Cerebellar cortex (tissue), 1 donor: ENCODE measurements at regions not wholly inside any gene's neighbourhood (a gene's known extent, or its start where the extent isn't known, plus 50 kb on each side); places are given as distances from the start of the nearest gene placed in this dataset.
"Not testable (repeated sequence)": the region's sequence is repeated elsewhere in the genome, so short reads cannot be mapped to it uniquely, and the experiment has no call there.

Experiments used
- DNase-seq: peaks from one replicate; pipeline ENCODE4 v3.0.0-alpha.2; 2015; ENCODE audit warnings: low spot score

DNA sequence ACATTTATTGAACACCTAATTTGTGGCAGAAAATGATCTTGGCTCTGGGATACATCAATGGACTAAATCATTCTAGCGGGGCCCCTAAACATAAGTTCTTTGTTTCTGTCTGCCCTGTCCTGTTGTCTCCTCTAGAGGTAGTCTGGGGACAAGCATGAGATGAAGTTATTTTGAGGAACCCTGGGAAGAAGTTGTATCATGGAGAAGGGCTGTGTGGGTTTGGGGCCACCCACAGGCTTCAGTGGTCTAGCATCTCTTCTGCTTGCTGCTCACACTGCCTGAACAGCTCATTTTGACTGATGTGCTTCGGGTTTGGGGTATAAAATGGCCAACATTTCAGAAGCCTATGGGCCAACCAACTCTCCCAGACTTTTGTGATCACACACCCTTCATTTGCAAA lies 50.3 kb upstream of the OSBPL11 start:
- no peak for DNase-seq

DNA sequence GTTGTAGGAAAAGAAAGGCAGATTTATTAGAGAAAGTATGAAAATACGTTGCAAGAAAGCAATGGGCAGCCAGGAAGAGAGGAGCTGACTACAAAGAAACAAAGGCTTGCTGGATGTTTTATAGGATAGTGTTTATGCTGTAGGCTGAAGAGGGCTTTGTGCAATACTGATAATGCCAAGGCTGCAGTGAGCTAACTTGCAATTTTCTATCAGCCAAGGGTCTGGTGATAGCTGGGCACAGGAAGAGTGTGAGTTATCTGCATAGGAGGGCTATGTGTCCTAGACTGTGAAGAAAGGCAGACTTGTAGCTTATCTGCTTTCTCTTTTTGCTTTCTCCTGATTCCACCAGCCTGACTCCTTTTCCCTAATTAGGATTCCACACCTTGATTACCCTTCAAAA lies 51.3 kb upstream of the OSBPL11 start:
- DNase-seq = no peak

DNA sequence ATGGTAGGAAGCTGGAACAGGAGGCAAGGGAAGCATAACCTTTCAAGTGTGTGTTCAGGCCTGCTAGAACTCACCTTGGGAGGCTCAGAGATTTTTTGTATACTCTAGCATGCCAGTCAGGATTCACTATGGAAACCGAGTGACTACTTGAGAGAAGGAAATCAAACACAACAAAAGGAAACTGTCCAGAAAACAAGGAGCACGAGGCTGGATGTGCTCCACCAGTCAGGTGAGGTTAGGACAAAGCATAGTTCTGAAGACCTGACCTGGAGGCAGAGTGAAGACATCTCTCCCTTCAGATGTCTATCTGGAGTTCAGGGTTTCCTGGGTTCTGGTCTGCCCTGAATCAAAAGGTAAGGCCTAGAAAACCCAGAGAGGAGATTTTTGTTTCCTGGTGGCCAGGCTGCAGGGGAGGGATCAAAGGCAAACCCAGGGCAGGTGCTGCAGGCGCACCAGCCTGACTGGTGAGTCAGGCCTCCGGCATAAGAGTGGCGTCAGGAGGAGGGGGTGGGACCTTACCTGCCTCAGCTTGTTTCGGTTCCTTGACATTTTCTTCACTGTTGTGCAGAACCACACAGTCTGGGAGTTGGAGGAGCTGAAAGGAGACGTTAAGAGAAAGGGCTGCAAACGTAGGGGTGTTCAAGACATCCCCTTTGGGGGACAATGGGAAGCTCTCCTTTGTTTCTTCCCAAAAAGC lies 52.2 kb upstream of the OSBPL11 start:
- DNase-seq = no peak

DNA sequence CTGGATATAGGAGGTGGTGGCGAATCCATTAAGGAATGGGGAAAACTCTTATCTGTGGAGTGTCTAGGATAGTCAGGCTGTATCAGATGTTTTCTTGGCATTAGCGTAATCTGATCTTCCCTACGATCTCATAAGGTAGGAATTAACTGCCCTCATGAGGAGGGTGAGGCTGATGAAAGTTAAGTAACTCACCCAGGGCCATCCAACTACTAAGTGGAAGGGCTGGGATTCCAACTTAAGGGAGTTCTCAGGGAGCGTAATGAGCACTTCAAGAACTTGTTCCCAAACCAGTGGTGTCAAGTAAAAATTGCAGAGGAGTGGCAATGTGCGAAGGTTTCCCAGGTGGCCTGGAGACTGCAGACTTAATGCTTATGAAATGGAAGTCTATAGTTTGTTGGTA lies 55.9 kb upstream of the OSBPL11 start:
- no peak for DNase-seq

DNA sequence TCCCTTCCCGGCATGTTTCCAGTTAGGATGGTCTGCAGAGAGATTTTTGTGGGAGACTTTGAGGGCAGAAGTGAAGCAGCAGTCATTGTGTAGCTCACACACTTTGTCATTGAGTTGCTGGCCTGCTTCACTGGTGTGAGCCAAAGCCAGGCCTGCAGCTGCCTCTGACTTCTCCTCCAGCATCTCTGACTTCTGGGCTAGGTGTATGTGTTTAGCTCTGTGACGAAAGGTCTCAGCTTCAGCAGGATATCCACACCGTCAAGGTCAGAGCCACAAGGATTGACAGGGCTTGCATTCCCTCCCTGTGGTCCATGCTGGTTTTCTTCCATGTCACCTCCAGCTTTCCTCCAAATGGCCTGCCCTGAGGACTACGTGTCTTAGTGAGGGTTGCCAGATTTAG lies 57.1 kb upstream of the OSBPL11 start:
- no peak for DNase-seq

DNA sequence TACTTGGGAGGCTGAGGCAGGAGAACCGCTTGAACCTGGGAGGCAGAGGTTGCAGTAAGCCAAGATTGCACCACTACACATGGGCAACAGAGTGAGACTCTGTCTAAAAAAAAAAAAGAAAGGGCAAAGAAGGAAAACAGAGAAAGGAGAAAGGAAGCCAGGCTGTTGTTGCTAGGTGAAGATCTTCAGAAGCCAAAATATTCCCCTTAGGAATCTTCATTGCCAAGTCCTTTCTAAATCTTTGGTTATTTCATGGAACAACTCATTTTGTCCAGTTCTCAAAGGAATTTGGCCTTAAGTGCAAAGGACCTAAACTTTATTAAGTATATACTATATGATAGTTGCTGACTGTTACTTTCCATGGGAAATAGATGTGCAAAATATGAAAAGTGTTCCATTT lies 59.2 kb upstream of the OSBPL11 start:
- DNase-seq = peak; percentile 4

DNA sequence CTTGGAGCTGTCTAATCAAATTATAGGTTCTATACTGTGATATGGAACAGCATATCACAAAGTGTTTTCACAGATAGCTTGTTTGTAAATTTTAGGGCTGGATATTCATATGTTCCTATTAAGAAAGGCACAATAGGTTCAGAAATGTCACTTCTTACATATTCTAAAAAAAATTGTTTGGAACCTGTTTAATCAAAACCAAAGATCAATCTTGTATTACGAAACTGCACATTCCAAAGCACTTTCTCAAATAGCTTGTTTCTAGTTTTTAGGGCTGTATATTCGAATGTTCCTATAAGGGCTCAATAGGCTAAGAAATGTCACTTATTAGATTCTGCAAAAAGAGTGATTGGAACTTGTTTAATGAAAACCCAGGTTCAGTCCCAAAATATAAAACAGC lies 67.4 kb upstream of the OSBPL11 start:
- DNase-seq = no peak

DNA sequence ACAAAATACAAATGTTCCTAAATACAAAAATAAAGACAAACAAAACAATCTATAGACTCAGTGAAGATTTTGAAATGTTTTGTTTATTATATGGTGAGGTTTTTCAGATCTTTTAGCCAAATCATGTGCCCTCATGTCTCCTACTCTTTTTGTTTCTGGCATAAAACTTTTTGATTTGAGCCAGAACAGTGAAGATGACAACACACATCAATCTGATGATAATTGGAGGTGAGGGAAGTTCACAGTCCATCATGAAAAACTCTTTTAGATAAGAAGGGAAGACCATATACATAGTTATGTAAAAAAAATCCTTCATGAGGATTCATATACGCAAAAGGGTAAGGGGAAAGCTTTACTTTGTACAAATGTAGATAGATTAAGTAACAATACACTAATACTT lies 75.1 kb upstream of the OSBPL11 start:
- no peak for DNase-seq

DNA sequence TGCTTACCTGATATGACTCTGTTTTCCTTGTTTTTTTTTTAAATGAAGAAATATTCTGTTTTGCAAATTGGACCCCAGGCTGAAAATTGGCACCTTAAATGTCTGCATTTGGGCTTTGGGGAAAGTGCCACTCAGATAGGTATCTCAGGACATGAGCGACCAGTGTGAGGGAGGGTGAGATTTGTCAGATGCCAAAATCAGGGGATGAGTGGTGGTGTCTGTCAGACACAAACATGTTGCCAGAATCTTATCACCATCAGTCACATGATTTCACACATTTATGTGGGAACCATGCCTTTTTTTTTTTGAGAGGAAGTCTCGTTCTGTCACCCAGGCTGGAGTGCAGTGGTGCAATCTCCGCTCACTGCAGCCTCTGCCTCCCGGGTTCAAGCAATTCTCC lies 75.6 kb upstream of the OSBPL11 start:
- no peak for DNase-seq

DNA sequence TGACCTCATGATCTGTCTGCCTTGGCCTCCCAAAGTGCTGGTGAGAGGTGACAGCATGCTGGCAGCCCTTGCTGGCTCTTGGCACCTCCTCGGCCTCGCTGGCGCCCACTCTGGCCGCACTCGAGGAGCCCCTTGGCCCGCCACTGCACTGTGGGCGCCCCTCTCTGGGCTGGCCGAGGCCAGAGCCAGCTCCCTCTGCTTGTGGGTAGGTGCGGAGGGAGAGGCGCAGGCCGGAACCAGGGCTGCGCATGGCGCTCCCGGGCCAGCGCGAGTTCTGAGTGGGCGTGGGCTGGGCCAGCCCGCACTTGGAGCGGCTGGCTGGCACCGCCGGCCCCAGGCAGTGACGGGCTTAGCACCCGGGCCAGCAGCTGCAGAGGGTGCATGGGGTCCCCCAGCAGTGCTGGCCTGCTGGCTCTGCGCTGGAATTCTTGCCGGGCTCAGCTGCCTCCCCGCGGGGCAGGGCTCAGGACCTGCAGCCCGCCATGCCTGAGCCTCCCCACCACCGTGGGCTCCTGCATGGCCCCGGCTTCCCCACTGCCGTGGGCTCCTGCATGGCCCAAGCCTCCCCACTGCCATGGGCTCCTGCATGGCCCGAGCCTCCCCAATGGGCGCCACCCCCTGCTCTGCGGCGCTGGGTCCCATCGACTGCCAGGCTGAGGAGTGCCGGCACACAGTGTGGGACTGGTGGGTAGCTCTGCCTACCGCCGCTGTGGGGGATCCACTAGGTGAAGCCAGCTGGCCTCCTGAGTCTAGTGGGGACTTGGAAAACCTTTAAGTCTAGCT lies 76.4 kb upstream of the OSBPL11 start:
- DNase-seq = no peak

DNA sequence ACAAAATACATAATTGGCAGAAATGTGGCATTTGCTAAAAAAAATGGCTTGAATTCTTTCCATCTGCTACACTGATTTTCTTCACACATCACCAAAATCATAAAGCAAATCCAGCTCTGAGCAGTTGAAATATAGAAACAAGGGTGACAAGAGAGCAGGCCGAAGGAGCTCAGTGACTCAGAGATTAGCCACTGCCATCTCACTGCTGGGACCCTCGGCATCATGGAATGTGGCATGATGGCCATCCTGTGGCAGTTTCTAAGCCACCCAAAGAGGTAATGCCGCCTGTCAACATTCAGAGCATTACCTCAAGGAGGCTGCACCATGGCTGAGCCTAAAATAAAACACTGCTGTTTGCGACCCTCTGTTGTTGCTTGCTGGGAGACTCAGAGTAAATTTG lies 80.5 kb upstream of the OSBPL11 start:
- no peak for DNase-seq

DNA sequence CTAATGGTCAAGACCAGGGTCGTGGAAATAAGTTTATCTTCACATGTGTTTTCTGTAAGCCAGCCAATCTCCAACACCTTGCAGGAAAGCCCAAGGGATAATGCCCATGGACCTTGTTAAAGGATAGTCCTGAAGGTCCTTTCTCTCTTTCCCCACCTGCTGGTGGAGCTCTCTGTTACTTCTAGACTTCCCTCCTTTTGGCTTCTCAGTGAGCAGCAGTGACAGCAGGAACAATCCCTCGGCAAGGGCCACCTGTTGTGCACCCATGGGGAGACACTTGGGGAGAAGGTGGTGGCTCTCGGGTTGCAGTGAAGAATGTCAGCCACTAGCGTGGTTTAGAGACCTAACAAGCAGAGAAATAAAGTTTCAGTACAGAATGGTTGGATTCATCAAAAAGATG lies 84.0 kb upstream of the OSBPL11 start:
- DNase-seq = peak; percentile 4

DNA sequence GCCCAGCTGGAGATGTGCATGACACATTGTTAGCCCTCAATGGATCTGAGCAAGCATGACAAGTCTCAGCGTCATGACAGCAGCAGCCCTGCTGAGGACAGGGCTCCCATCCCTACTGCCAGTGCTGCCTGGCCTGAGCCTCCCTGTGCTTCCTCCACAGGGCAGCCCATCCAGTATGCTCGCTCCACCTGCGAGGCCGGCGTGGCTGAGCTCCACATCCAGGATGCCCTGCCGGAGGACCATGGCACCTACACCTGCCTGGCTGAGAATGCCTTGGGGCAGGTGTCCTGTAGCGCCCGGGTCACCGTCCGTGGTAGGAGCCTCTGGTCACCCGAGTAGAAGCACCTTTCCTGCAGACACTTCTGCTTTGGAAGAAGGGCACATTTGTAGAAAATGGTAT lies 85.8 kb upstream of the OSBPL11 start:
- no peak for DNase-seq

DNA sequence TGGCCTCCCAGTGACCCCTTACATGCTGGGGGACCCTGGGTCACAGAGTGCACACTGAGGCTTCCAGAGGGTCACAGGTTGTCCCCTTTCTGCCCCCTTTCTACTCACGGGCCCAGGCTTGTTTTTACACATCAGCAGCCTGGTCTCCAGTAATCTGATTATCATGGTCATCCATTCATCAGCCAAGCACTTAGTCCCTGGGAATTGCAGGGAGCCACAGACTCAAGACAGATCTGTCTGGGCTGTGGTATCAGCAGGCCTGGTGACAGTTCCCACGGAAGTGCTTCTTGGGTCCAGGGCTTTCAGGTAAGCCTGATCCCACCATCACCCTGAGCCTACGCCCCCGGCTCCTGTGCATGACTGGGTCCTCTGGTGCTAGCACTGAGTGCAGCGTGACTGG lies 86.6 kb upstream of the OSBPL11 start:
- DNase-seq = not testable (repeated sequence)

DNA sequence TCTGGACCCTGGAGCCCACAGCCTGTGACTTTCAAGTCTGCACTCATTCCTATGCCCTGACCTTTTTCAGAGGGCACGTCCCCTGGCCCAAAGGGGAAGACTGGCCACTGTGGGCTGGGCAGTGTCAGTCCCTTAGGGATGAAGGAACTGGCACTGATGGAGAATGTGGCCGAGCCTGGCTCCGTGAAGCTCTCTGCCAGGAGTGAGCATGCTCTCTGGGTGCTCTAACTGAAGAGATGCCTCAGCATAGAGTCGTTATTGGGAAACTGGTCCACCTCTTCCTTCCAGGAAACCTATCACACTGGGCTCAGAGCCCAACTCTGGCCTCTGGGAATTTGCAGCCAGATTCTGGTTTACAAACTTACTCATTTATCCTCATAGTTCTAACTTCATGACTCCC lies 87.3 kb upstream of the OSBPL11 start:
- DNase-seq = not testable (repeated sequence)

DNA sequence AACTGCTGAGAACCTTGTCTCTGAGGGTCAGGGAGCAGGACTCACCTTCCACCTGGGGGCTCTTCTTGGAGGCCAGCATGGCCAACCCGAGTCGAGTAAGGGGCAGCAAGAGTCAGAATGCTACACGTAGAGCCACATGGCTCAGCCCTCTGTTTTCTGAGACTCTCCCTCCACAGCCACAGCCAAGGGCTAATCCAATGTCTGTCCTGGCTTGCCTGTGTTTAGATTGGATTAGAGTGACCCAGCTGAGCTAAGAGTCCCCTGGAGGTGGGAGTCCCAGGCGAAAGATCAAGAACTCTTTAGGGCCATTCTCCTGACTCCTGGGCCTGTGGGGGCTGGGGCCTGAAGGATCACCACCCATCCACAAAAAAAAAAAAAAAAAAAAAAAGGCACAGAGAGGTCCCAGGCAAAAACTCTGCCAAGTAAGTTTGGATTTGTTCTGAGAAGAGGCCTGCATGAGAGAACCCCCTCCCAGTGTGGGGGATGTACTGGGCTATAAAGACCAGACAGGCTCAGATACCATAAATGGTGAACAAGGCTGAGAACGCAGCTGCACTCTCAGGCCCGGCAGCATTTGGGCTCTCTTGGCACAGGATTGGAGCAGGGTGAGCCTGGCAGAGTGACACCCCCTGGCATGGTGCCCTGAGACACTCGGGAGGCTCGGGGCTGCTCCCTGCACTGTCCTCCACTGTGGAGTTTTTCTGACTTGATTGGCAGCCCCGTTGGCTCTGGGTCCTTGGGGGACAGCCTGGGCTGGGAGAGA lies 88.0 kb upstream of the OSBPL11 start:
- peak; percentile 2 for DNase-seq

DNA sequence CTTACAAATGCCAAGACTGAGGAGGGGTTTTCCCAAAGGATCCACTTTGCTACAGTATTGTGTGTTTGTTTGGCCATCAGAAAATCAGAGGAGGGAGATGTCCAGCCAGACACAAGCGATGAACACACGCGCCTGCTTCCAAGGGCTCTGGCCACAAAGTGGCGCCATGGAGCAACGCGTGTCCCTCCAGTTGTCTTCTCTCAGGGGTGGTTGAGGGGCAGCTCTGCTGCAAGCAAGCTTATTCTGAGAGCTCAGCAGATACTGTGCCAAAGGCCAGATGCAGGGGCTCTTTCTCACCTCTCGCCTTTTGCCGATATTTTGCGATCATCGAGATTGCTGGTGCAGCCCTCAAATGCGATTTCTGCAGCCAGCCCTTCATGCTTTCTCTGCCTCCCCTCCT lies 88.9 kb upstream of the OSBPL11 start:
- DNase-seq = peak; percentile 29

DNA sequence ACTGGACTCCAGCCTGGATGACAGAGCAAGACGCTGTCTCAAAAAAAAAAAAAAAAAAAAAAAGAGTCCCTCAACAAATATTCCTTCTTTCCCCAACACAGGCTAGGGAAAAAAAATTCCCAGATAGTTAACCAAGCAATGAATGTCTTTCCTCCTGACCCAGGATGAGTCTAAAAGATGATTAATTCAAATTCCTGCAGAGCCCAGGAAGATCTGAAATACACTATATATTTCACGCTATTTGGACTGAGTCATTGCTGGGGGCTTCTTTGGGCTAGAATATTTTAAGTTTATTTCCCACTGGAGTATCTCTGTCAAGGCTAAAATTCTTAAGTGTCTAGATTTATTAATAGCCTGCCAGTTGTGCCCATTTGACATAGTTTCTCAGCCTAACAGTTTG lies 90.4 kb upstream of the OSBPL11 start:
- DNase-seq = not testable (repeated sequence)

DNA sequence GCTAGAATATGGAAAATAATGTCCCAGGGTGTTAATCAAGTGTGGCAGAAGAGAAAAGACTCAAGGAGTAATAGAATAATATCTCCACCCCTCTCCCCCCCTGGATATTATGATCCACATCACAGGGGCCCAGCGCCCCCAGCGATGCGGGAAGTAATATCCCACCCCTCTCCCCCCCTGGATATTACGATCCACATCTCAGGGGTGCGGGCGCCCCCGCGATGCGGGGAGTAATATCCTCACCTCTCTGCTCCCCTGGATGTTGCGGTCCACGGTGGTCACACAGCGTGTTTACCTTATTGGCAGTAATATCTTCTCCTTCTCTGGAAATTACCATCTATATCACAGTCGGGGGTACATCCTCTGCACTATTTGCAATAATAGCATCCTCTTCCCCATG lies 97.1 kb upstream of the OSBPL11 start:
- no peak for DNase-seq

DNA sequence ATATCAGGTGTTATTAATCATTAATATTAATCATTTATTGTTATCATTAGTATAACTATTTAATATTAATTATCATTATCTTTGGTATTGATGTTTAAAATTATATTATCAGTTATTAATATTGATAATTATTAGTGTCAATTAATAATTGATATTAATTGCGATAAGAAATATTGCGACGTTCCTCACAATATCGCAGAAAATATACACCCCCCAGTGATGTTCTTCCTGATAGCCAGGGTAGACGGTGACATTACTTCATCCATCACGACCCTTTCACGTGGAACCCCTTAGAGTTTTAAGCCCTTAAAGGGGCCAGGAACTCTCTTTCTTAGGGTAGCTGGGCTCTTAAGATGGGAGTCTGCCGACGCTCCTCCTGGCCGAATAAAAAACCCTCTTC lies 98.6 kb upstream of the OSBPL11 start:
- no peak for DNase-seq

DNA sequence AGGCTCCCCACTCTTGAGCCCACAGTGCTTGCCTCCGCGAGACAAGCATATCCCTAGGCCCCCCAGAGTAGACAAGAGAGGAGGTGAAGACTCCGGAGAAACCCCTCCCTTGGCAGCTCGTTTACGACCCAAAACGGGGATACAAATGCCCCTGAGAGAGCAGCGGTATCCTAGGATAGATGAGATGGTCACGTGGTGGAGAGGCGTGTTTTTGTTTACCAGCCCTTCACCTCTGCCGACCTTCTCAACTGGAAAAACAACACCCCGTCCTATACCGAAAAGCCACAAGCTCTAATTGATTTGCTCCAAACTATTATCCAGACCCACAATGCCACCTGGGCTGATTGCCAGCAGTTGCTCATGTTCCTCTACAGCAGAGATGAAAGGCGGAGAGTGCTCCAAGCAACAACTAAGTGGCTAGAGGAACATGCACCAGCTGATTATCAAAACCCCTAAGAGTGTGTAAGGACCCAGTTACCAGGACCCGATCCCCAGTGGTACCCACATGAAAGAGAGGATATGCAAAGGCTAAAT lies 99.5 kb upstream of the OSBPL11 start:
- no peak for DNase-seq

DNA sequence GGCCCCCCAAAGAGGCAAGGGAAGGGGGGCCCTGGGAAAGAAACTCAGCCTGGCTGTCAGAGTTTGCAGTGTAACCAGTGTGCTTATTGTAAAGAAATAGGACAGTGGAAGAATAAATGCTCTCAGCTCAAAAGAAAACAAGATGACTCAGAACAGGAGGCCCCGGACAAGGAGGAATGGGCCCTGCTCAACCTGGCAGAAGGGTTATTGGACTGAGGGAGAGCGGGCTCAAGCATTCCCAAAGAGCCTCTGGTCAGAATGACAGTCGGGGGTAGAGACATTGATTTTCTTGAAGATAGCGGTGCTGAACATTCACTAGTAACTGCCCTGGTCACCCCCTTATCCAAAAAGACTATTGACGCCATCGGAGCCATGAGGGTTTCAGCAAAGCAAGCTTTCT lies 100.4 kb upstream of the OSBPL11 start:
- no peak for DNase-seq

DNA sequence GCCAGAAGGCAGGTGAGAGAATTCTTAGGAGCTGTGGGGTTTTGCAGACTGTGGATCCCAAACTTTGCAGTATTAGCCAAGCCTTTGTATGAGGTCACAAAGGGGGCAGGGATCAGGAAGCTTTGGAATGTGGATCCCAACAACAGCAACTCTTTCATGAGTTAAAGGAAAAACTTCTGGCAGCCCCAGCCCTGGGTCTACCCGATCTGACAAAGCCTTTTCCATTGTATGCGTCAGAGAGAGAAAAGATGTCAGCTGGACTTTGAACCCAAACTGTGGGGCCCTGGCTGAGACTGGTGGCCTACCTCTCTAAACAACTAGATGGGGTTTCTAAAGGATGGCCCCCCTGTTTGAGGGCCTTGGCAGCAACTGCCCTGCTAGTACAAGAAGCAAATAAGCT lies 101.8 kb upstream of the OSBPL11 start:
- DNase-seq = not testable (repeated sequence)
